Caki2 (cell line): ENCODE measurements at regions not wholly inside any gene's neighbourhood (a gene's known extent, or its start where the extent isn't known, plus 50 kb on each side); places are given as distances from the start of the nearest gene placed in this dataset.
A peak's percentile ranks its signal among the peaks of the same experiment; 100 is the strongest.
"Not testable (repeated sequence)": the region's sequence is repeated elsewhere in the genome, so short reads cannot be mapped to it uniquely, and the experiment has no call there.

Experiments used
- DNase-seq: peaks from one replicate; pipeline ENCODE4 v3.0.0-alpha.2; 2015; ENCODE audit warnings: low read depth
- in situ Hi-C: cut with HindIII; loops from 2 replicates; pipeline ENCODE4 v1.10.0; 2016; ENCODE audit warnings: low sequenced_read_pairs, low pct_unique_long_range_greater_than_20kb, mixed read lengths

DNA sequence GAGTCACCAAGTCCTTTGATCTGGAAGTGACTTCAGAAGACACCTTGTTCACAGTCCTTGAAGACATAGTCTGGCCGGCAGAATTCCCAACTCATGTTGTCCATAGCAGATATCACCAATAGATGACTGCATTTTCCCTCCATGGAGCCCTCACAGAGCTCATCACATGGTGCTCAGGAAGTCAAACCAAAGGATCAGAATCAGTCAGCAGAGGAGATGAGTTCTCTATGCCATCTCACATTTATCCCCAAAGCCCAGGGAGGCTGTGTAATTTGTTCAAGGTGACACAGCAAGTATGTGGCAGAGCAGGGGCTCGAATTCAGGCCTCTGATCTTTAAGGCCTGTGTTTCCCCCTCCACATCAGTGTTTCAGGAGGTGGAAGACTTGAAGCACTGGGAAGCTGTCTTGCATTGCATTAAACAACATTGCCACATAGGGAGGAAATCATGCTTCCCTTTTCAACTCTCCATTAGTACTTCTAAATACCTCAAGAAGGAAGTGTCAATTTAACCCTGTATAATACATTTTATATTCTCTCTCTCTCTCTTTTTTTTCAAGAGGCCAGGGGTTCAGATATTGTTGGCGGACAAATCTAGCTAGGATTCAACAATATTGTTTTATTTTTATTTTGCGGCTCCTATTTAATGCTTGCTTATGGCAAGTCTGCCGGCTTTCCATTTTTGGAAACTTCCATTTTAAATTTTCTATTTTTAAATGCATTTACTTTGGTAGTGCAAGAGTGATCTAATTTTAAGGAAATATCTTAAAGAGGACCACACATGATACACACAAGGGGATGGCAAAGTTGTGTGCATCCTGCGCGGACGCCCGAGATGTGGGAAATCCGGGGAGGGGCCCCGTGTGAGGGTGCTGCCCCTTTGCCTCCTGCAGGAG is 61.9 kb downstream of the NPIPB5 start:
- in situ Hi-C loops, DNase-seq: not testable (repeated sequence)

DNA sequence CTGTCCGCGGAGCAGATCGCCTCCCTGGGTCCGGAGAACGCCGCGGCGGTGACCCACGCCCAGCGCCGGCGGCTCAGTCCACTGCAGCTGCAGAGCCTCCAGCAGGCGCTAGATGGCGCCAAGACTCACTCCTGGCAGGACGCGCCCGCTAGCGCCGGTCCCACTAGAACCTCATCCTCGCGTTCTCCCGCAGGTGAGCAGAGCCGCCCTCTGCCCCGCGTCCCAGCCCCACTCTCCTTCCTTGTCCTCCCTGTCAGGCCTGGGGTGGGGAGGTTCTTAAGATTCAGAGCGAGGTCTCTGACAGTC is 62.5 kb downstream of the NPIPB5 start:
- DNase-seq, in situ Hi-C loops: not testable (repeated sequence)

- in situ Hi-C loops, DNase-seq: not testable (repeated sequence)
These were observed 65.8 kb downstream of the NPIPB5 start for GRCh38 chr16:22576506-22576905.

GRCh38 chr16:22583195-22583594 is 72.5 kb downstream of the NPIPB5 start:
- in situ Hi-C loops, DNase-seq: not testable (repeated sequence)

GRCh38 chr16:22584459-22584858 is 73.8 kb downstream of the NPIPB5 start:
- in situ Hi-C loops, DNase-seq: not testable (repeated sequence)

DNA sequence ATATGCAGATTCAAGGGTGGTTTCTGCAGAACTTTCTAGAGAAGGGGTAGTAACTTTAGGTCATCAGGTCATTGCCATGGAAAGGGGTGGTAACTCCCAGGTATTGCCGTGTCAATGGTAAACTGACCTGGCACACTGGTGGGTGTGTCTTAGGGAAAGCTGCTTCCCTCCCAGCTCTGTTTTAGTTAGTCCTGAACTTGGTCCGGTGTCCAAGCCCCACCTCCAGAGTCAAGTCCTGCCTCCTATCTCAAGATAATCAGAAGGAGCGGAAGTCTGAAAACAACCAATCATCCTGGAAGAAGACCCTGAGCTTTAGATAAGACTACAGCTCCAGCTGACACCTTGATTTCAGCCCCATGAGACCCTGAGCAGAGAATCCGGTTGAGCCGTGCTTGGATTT is 74.2 kb downstream of the NPIPB5 start:
- in situ Hi-C loops, DNase-seq: not testable (repeated sequence)

- in situ Hi-C loops = not testable (repeated sequence)
- peak; percentile 71 for DNase-seq
These were observed 74.7 kb downstream of the NPIPB5 start for GRCh38 chr16:22585431-22585830.

DNA sequence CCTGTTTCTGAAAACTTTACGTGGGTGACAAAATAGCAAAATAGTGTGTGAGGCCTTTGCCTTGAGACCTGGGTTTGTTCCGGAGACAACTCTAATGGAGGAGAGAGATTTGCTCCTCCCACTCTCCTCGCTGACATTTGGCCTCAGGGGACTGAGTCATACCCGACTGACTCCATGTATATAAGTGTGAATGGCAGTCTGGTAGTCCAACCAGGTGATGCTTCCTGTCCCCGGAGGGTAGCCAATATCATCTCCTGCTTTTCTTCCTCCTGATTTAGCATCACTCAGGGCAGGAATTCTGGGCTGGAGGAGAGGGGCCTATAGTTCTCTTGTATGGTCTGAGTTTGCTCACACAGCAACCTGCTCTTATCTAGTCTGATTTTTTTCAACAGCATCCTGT is 76.0 kb downstream of the NPIPB5 start:
- DNase-seq, in situ Hi-C loops: not testable (repeated sequence)

GRCh38 chr16:22589757-22590156 is 79.1 kb downstream of the NPIPB5 start:
- in situ Hi-C loops, DNase-seq: not testable (repeated sequence)

GRCh38 chr16:22596445-22597045 is 85.9 kb downstream of the NPIPB5 start:
- not testable (repeated sequence) for DNase-seq

GRCh38 chr16:22603744-22604143 is 93.1 kb downstream of the NPIPB5 start:
- DNase-seq, in situ Hi-C loops: not testable (repeated sequence)

More at GRCh38 chr16:22596445-22597045, 85.9 kb downstream of the NPIPB5 start:
- in situ Hi-C loops = not testable (repeated sequence)

DNA sequence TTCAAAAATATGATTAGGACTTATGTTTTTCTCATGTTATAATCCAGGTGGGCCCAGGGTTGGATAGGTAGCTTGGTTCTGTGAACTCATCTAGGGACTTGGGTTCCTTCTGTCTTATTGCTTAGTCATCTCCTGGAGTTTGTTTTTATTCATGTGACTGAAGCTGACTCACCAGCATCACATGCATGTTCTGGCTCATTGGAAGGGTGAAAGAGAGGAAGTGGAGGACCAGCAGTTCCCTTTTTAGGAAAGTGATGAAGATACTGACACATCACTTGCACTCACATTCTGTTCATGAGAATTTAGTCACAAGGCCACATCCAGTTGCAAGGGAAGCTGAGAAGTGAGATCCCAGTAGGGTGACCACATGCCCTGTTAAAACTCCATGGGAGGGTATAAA is 95.9 kb downstream of the NPIPB5 start:
- in situ Hi-C loops = not testable (repeated sequence)

GRCh38 chr16:22609798-22610197 is 99.1 kb downstream of the NPIPB5 start:
- in situ Hi-C loops, DNase-seq: not testable (repeated sequence)

More for the DNA sequence above, 95.9 kb downstream of the NPIPB5 start:
- DNase-seq = not testable (repeated sequence)

DNA sequence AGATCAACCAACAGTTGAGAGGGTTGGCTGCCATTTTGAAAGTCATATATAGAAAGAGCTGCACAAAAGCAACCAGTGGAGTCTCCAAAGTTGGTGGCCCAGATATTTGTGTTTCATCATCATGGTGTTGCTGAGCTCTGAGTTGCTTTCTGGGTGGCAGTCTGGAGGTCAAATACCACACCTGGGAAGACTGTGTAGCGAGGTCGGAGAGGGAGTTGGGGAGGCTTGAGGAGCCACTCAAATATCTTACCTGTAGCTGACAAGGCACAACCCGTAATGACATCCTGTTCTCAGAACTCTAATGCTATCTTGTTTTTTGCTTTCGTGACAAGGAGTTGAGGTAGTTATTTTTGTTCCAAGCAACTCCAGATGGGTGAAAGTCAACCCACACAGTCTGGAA is 100.4 kb downstream of the NPIPB5 start:
- in situ Hi-C loops, DNase-seq: not testable (repeated sequence)

DNA sequence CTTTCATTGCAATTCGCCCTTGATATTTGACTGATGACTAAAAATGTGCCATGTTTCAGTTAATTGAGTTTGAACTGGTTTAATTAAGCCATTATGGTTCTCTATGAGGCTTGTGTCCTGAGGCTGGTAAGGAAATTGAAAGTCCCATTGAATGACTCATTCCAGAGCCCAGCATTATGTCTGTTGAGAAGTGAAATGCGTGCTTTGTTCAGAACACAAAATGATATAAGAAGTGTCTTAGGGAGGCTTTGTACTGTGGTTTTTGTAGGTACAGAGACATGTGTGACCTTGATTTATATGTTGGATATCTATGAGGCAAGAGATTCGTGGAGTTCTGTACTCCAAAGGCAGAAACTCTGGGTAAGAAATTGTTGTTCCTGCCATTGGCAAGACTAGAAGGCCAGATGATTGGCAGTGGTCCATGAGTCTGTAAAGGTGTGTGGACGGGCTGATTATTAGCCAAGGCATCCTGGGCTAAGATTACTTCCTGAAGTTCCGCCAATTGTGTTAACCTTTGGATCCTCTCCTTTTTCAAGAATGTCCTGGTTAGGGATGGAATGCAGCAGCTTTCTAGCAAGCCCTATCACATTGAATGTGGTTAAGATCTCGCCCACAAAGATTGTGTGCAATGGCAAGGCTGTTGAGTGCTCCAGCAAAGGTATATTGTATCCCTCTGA is 103.7 kb downstream of the NPIPB5 start:
- in situ Hi-C loops = no loop called here

DNA sequence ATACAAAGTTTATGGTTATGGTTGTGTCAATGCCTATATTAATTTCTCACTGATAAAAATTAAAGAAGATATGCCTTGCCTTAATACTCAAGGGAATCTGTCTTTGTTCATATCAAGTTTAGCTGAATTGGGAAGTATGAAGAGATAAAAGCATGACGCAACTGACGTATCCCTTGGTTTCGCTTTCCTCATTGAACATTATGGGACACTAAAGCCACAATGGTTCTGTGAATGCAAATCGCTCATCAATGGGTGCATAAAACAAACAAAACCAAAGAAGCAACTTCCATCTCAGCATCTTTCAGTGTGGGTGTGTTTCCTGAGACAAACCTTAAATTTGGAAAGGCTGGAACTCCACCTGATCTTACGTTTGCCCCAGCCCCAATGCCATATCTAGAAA is 108.2 kb downstream of the NPIPB5 start:
- no peak for DNase-seq

More for the DNA sequence above, 103.7 kb downstream of the NPIPB5 start:
- peak; percentile 30 for DNase-seq

DNA sequence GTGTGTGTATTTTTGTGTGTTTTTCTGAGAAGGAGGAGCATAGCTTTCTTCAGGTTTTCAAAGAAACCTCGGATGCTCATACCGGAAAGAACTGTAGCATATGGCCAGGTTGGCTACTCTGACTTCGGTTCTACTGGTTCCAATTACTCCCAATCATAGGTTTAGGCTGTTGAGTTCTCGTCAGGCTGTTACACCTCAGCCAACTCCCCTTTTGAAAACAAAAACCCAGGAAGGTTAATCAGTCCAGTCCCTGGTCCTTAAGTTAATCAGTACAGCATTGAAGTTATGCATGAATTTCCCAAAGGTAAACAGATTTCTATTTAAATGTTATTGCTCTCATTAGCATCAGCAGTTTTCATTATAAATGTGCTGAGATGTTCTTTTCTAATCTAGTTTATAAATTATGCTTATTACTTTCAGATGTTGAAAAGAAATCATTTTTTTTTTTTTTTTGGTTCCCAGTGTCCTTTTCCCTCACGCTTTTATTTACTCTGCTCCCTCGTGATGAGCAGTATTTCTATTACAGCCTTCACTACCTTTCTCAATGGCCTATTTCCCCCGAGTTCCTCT is 111.0 kb downstream of the NPIPB5 start:
- no peak for DNase-seq
- in situ Hi-C loops = no loop called here

More for the DNA sequence above, 108.2 kb downstream of the NPIPB5 start:
- in situ Hi-C loops = no loop called here

DNA sequence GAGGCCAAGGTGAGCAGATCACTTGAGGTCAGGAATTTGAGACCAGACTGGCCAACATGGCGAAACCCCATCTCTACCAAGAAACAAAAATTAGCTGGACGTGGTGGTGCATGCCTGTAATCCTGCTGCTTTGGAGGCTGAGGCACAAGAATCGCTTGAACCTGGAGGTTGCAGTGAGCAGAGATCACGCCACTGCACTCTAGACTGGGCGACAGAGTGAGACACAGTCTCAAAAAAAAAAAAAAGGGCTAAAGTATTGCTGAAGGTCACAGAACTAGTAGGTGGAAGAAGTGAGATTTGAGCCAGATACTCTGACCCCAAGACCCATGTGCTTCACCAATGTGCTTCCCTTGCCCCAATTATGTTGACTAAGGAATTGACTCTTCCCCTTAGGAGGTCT is 112.0 kb downstream of the NPIPB5 start:
- no peak for DNase-seq
- in situ Hi-C loops = no loop called here
